ENCODE measurements at regions not wholly inside any gene's neighbourhood (a gene's known extent, or its start where the extent isn't known, plus 50 kb on each side); places are given as distances from the start of the nearest gene placed in this dataset.

DNA sequence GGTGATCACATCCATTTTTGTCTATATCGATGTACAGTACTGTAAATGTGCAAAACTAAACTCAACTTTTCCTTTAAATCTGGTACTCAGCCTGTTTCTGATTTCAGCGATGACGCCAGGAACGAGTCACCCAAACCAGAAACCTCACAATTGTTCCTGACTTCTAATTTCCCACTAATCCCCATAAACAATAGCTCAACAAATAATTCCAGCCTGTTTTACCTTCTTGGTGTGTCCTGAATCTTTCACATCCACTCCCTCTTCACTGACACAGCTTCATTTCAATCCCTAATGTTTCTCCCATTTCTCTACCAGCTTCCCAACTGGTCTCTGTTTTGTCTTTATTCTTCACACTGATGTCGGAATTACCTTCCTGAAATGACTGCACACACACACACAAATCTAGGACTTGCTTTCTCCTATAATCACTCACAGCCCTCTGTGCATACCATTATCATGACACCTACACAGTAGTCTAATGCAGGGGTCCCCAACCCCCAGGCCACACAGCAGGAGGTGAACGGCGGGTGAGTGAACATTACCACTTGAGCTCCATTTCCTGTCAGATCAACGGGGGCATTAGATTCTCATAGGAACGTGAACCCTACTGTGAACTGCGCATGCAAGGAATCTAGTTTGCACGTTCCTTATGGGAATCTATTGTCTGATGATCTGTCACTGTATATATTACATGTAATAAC, 97.8 kb upstream of the SLC30A5 start:
- no peaks in the 10 kb centered on the region for H3K9me3 ChIP-seq
- WGBS, 2 donors = 69 to 74% methylated on average over 11 of the region's 11 CpGs
- H3K27ac ChIP-seq = no peak overlapping the region
- H3K4me3 ChIP-seq = no peak overlapping the region
- ATAC-seq = no peak
- no peaks in the 10 kb centered on the region for H3K36me3 ChIP-seq (replicated peaks in 1 of 2; ENCODE audit: insufficient read depth in 1 of 2, low read depth in 2 of 2)
- intact Hi-C loops (cut with DNase I) = no loop called here
- no peak for DNase-seq
- H3K27me3 ChIP-seq = no peaks in the 10 kb centered on the region
- TF ChIP-seq POLR2A (IDR thresholded peaks at IDR 0.05) = no peak
- no peaks in the 10 kb centered on the region for H3K4me1 ChIP-seq

DNA sequence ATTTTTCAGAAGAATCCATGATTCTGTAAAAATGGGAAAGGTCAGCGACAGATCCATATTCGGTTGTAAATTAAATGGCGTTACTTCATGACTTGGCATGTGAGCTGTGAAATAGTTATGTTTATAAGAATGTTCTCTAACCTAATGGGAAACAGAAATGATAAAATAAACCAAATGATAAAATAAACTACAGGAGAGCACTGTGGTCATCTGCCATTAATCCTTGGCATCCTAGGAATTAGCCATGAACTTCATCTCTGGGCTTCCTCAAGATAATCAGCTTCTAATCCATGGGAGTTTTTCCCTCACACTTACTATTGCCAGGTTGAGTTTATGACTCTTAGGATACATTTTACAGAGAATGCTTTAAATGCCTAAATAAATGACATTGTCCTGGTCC, 94.6 kb upstream of the SLC30A5 start:
- Histone ChIP-seq H3K27me3 (no peaks in the 10 kb centered on the region), H3K27ac (no peak overlapping the region), H3K4me3 (no peak overlapping the region), H3K36me3 (replicated peaks in 1 of 2; ENCODE audit: insufficient read depth in 1 of 2, low read depth in 2 of 2) (no peaks in the 10 kb centered on the region), H3K9me3 (no peaks in the 10 kb centered on the region), H3K4me1 (no peaks in the 10 kb centered on the region)
- TF ChIP-seq POLR2A (IDR thresholded peaks at IDR 0.05) = no peak
- TF ChIP-seq, protein P1, sequence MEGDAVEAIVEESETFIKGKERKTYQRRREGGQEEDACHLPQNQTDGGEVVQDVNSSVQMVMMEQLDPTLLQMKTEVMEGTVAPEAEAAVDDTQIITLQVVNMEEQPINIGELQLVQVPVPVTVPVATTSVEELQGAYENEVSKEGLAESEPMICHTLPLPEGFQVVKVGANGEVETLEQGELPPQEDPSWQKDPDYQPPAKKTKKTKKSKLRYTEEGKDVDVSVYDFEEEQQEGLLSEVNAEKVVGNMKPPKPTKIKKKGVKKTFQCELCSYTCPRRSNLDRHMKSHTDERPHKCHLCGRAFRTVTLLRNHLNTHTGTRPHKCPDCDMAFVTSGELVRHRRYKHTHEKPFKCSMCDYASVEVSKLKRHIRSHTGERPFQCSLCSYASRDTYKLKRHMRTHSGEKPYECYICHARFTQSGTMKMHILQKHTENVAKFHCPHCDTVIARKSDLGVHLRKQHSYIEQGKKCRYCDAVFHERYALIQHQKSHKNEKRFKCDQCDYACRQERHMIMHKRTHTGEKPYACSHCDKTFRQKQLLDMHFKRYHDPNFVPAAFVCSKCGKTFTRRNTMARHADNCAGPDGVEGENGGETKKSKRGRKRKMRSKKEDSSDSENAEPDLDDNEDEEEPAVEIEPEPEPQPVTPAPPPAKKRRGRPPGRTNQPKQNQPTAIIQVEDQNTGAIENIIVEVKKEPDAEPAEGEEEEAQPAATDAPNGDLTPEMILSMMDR (IDR thresholded peaks at IDR 0.05) = no peak
- no peak for DNase-seq
- 91 to 95% methylated on average over 3 of the region's 3 CpGs for WGBS, 2 donors
- intact Hi-C loops (cut with DNase I) = no loop called here
- ATAC-seq = no peak

DNA sequence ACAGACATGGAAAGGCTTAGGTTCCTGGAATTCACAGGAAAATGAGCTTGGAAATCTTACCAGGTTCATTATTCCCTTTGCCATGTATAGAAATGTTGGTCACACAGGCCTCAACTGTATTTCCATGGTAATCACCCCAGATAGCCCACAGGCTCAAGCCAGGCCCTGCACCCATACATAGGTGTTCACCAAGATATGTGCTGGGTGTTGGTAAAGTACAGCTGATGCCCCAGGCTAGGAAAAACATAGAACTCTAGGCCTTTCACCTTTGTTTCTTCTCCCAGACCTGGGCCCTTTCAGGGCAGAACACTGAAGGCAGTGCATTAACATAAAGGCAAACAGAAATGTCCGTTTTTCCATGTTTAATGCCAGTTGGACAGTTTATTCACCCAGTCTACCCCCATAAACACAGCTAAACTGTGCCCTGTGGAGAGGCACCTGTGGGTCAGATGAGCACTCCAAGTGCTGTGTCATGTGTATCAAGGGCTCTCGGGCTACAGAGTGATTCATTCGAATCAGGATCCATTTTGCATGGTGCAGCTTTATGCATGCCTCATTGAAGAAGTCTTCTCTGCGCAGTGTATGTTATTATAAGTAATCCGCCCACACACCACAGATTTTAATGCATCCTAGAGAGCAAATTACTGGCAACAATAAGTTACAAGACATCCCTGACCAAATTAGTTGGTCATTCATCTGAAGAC, 93.4 kb upstream of the SLC30A5 start:
- H3K9me3 ChIP-seq = no peaks in the 10 kb centered on the region
- ATAC-seq (no peak), DNase-seq (no peak)
- H3K4me3 ChIP-seq = no peak overlapping the region
- no peaks in the 10 kb centered on the region for H3K36me3 ChIP-seq (replicated peaks in 1 of 2; ENCODE audit: insufficient read depth in 1 of 2, low read depth in 2 of 2)
- H3K4me1 ChIP-seq = no peaks in the 10 kb centered on the region
- WGBS, 2 donors = 57 to 78% methylated on average over 5 of the region's 5 CpGs
- TF ChIP-seq POLR2A (IDR thresholded peaks at IDR 0.05) = no peak
- TF ChIP-seq, protein P1 (IDR thresholded peaks at IDR 0.05) = no peak
- intact Hi-C loops (cut with DNase I) = no loop called here
- H3K27ac ChIP-seq = no peak overlapping the region
- H3K27me3 ChIP-seq = no peaks in the 10 kb centered on the region

DNA sequence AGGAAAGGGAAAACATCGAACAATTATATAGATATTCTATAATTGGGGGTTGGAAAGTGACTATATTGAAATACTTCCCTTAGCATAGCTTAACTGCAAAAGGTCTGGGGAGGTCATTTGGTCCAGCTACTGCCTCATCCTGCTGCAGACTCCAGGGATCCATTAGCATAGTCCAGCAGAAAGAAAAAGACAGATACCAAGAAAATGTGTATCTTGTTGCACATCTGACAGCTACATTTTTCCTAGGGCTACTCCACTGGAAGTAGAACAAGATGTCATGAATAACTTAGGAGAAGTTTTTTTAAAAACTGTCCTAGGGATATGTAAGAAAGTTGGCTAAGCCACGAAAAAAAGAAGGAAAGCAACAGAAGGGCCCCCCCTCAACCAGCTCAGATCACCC, 92.9 kb upstream of the SLC30A5 start:
- TF ChIP-seq POLR2A (IDR thresholded peaks at IDR 0.05) = no peak
- TF ChIP-seq, protein P1 (IDR thresholded peaks at IDR 0.05) = no peak
- Histone ChIP-seq H3K9me3 (no peaks in the 10 kb centered on the region), H3K36me3 (replicated peaks in 1 of 2; ENCODE audit: insufficient read depth in 1 of 2, low read depth in 2 of 2) (no peaks in the 10 kb centered on the region), H3K27me3 (no peaks in the 10 kb centered on the region), H3K4me3 (no peak overlapping the region), H3K27ac (no peak overlapping the region), H3K4me1 (no peaks in the 10 kb centered on the region)
- intact Hi-C loops (cut with DNase I) = no loop called here
- ATAC-seq (no peak), DNase-seq (no peak)
- WGBS, 2 donors = 45 to 51% methylated on average over 2 of the region's 2 CpGs

DNA sequence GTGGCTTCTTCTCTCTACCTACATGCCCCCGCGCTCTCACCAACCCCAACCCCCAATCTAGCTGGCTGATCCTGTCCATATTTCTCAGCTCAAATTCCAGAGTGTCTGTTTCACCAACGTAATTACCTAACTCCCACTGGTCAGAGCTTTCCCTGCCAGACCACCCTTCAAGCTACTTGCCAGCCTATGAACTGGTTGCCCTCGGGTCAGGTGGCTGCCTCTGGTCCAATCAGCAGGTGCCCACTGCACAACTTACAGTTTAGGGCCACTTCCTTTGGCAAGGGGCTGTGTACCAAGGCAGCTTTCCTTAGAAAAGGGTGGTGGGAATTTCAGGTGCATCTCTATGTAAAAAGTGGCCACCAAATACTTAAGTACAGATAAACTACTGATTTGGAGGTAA, 92.2 kb upstream of the SLC30A5 start:
- Histone ChIP-seq H3K27me3 (no peaks in the 10 kb centered on the region), H3K9me3 (no peaks in the 10 kb centered on the region), H3K4me1 (no peaks in the 10 kb centered on the region), H3K4me3 (no peak overlapping the region), H3K27ac (no peak overlapping the region), H3K36me3 (replicated peaks in 1 of 2; ENCODE audit: insufficient read depth in 1 of 2, low read depth in 2 of 2) (no peaks in the 10 kb centered on the region)
- ATAC-seq = no peak
- no peak for DNase-seq
- intact Hi-C loops (cut with DNase I) = no loop called here
- no peak for TF ChIP-seq POLR2A (IDR thresholded peaks at IDR 0.05)
- TF ChIP-seq, protein P1 (IDR thresholded peaks at IDR 0.05) = no peak
- 76 to 86% methylated on average over 4 of the region's 4 CpGs for WGBS, 2 donors
